CD14-positive monocyte (primary cell): ENCODE measurements at regions not wholly inside any gene's neighbourhood (a gene's known extent, or its start where the extent isn't known, plus 50 kb on each side); places are given as distances from the start of the nearest gene placed in this dataset.

Experiments used
- DNase-seq, 3 donors: peaks; one replicate each; pipeline ENCODE4 v3.0.0-alpha.2; 2011 to 2022
- H2AFZ ChIP-seq: 2 replicates; pipeline ENCODE4 v1.6.0; 2012; ENCODE audit warnings: mild to moderate bottlenecking, low read depth, low read length, inconsistent platforms; ENCODE audit not compliant: insufficient read depth, poor library complexity, severe bottlenecking
- H3K27ac ChIP-seq, 2 donors: 1 replicate in 1 of 2; 2 replicates in 1 of 2; pipeline ENCODE4 v1.5.1; 2012 to 2013; ENCODE audit warnings: low read length in 2 of 2, control low read depth in 1 of 2, inconsistent platforms in 1 of 2, low read depth in 1 of 2, mild to moderate bottlenecking in 1 of 2
- H3K27me3 ChIP-seq, 2 donors: one replicate each; pipeline versions ENCODE4 v1.6.0 to v1.6.1; 2011 to 2013; ENCODE audit warnings: low read length in 2 of 2; ENCODE audit not compliant: control insufficient read depth in 2 of 2, insufficient read depth in 2 of 2
- H3K36me3 ChIP-seq, 2 donors: replicated peaks in 1 of 2; 1 replicate in 1 of 2; 2 replicates in 1 of 2; pipeline versions ENCODE4 v1.5.1 to v1.6.1; 2012 to 2013; ENCODE audit warnings: low read length in 2 of 2, control low read depth in 1 of 2, inconsistent platforms in 1 of 2, mild to moderate bottlenecking in 1 of 2; ENCODE audit not compliant: insufficient read depth in 2 of 2, control insufficient read depth in 1 of 2
- H3K4me1 ChIP-seq, 2 donors: 1 replicate in 1 of 2; 2 replicates in 1 of 2; pipeline versions ENCODE4 v1.5.1 to v1.6.1; 2012 to 2013; ENCODE audit warnings: low read length in 2 of 2, control low read depth in 1 of 2, inconsistent platforms in 1 of 2, mild to moderate bottlenecking in 1 of 2, moderate library complexity in 1 of 2; ENCODE audit not compliant: insufficient read depth in 2 of 2, control insufficient read depth in 1 of 2
- H3K4me2 ChIP-seq: replicated peaks from 2 replicates; pipeline ENCODE3; 2012; ENCODE audit warnings: low read length, moderate library complexity, mild to moderate bottlenecking; ENCODE audit not compliant: poor library complexity, severe bottlenecking; ENCODE audit errors: extremely low read depth
- H3K4me3 ChIP-seq, 3 experiments: fragments of 200-600 bp in 1 of 3; sonication (generic) in 1 of 3; replicated peaks in 1 of 3; 1 replicate in 2 of 3; 2 replicates in 1 of 3; pipeline ENCODE4 v1.5.1; 2011 to 2013; ENCODE audit warnings: low read length in 3 of 3, mild to moderate bottlenecking in 3 of 3, control low read depth in 2 of 3, low read depth in 2 of 3, inconsistent platforms in 1 of 3, moderate library complexity in 1 of 3
- H3K79me2 ChIP-seq: 2 replicates; pipeline ENCODE4 v1.6.0; 2012; ENCODE audit warnings: mild to moderate bottlenecking, control low read depth, inconsistent platforms, low read length, moderate library complexity; ENCODE audit not compliant: insufficient read depth
- H3K9ac ChIP-seq: 2 replicates; pipeline ENCODE4 v1.6.0; 2017; ENCODE audit warnings: low read length, mild to moderate bottlenecking; ENCODE audit not compliant: insufficient read depth, poor library complexity, severe bottlenecking
- H3K9me3 ChIP-seq, 2 donors: replicated peaks in 1 of 2; 1 replicate in 1 of 2; 2 replicates in 1 of 2; pipeline versions ENCODE4 v1.5.1 to v1.6.1; 2012 to 2013; ENCODE audit warnings: low read length in 2 of 2, control low read depth in 1 of 2; ENCODE audit not compliant: control insufficient read depth in 1 of 2, insufficient read depth in 1 of 2
- H4K20me1 ChIP-seq: 2 replicates; pipeline ENCODE4 v1.6.0; 2012; ENCODE audit warnings: mild to moderate bottlenecking, low read length, control low read depth, moderate library complexity; ENCODE audit not compliant: insufficient read depth
- H3K27ac Mint-ChIP-seq, 7 donors: one replicate each; pipeline ENCODE4 v1.8.0; 2020; ENCODE audit warnings: mild to moderate bottlenecking in 7 of 7, mixed read lengths in 7 of 7, moderate library complexity in 6 of 7, inconsistent platforms in 2 of 7
- H3K27me3 Mint-ChIP-seq, 3 donors: one replicate each; pipeline ENCODE4 v1.8.0; 2021 to 2022; ENCODE audit warnings: low read depth in 3 of 3, mild to moderate bottlenecking in 3 of 3, mixed read lengths in 3 of 3, moderate library complexity in 3 of 3, inconsistent platforms in 1 of 3
- H3K36me3 Mint-ChIP-seq, 2 donors: one replicate each; pipeline ENCODE4 v1.8.0; 2020; ENCODE audit warnings: mixed read lengths in 2 of 2, inconsistent platforms in 1 of 2, mild to moderate bottlenecking in 1 of 2
- H3K4me1 Mint-ChIP-seq: one replicate; pipeline ENCODE4 v1.8.0; 2020; ENCODE audit warnings: mild to moderate bottlenecking, mixed read lengths
- H3K4me3 Mint-ChIP-seq, 2 donors: one replicate each; pipeline ENCODE4 v1.8.0; 2020; ENCODE audit warnings: mild to moderate bottlenecking in 2 of 2, mixed read lengths in 2 of 2, moderate library complexity in 1 of 2
- H3K9me3 Mint-ChIP-seq, 7 donors: one replicate each; pipeline ENCODE4 v1.8.0; 2020 to 2022; ENCODE audit warnings: mixed read lengths in 7 of 7, mild to moderate bottlenecking in 6 of 7, moderate library complexity in 6 of 7, inconsistent platforms in 2 of 7
- CTCF ChIP-seq: fragments of 200-600 bp; IDR thresholded peaks from one replicate; pipeline ENCODE4 v1.8.0; 2022; ENCODE audit warnings: antibody characterized with exemption, mild to moderate bottlenecking
- WGBS: methylation state at CpG from one replicate; pipeline ENCODE4 v1.1.5; 2013; ENCODE audit warnings: missing lambda C conversion rate; ENCODE audit not compliant: insufficient coverage; 5-methylcytosine and 5-hydroxymethylcytosine counted together
- intact Hi-C, 2 donors: fragments of 100-400 bp; cut with micrococcal nuclease; formaldehyde crosslinking; loops; one replicate each; pipeline versions ENCODE4 v1.15.0 to v1.15.1; 2023

GRCh38 chr5:23655674-23656073, 148.3 kb downstream of the PRDM9 start:
- no peaks in the 10 kb centered on the region for H3K36me3 ChIP-seq
- WGBS: 67% methylated on average over 1 of the region's 2 CpGs
- no peak overlapping the region for H3K4me3 Mint-ChIP-seq
- no peak for TF ChIP-seq CTCF
- H3K27ac Mint-ChIP-seq: no peak overlapping the region
- no peaks in the 10 kb centered on the region for H3K4me1 ChIP-seq
- no peak overlapping the region for H3K4me2 ChIP-seq
- H3K4me3 ChIP-seq: no peak overlapping the region
- peaks cover 0 to 4% (median 2%) of the 10 kb centered on the region in 7 donors for H3K9me3 Mint-ChIP-seq
- no peak for DNase-seq
- intact Hi-C loops: no loop called here
- no peaks in the 10 kb centered on the region for H4K20me1 ChIP-seq
- no peaks in the 10 kb centered on the region for H3K4me1 Mint-ChIP-seq
- H3K9ac ChIP-seq: no peak overlapping the region
- peaks cover 0 to 9% of the 10 kb centered on the region in 2 donors for H3K9me3 ChIP-seq
- peaks cover 0 to 4% (median 0%) of the 10 kb centered on the region in 3 donors for H3K27me3 Mint-ChIP-seq
- no peak overlapping the region for H2AFZ ChIP-seq
- H3K36me3 Mint-ChIP-seq: no peaks in the 10 kb centered on the region
- no peaks in the 10 kb centered on the region for H3K79me2 ChIP-seq
- no peaks in the 10 kb centered on the region for H3K27me3 ChIP-seq
- H3K27ac ChIP-seq: no peak overlapping the region

- Histone ChIP-seq H3K36me3 (no peaks in the 10 kb centered on the region), H3K4me1 (no peaks in the 10 kb centered on the region), H3K4me2 (no peak overlapping the region), H3K27me3 (no peaks in the 10 kb centered on the region), H3K9ac (no peak overlapping the region), H3K4me3 (no peak overlapping the region), H3K9me3 (peaks cover 16 to 20% of the 10 kb centered on the region in 2 donors), H2AFZ (no peak overlapping the region), H3K79me2 (no peaks in the 10 kb centered on the region), H4K20me1 (no peaks in the 10 kb centered on the region), H3K27ac (no peak overlapping the region)
- Mint-ChIP-seq H3K27me3 (peaks cover 0 to 3% (median 1%) of the 10 kb centered on the region in 3 donors), H3K4me3 (no peak overlapping the region), H3K27ac (no peak overlapping the region), H3K9me3 (peaks cover 5 to 16% (median 10%) of the 10 kb centered on the region in 7 donors), H3K36me3 (no peaks in the 10 kb centered on the region), H3K4me1 (no peaks in the 10 kb centered on the region)
- WGBS: no CpG with 5 or more reads among the region's 1 CpG
- intact Hi-C loops: no loop called here
- TF ChIP-seq CTCF: no peak
- DNase-seq: no peak
Observed at GRCh38 chr5:23675456-23675855, 168.0 kb downstream of the PRDM9 start.
